Kidney (tissue), 13 donors: ENCODE measurements at regions not wholly inside any gene's neighbourhood (a gene's known extent, or its start where the extent isn't known, plus 50 kb on each side); places are given as distances from the start of the nearest gene placed in this dataset.

Experiments used
- DNase-seq, 5 donors: peaks; one replicate each; pipeline ENCODE4 v3.0.0-alpha.2; 2013 to 2020
- FAIRE-seq: peaks from 2 replicates; lab custom pipeline; 2012; peaks lifted over from hg19 to GRCh38; lab: Jason Lieb, UNC
- H3K27ac ChIP-seq, 2 donors: one replicate each; pipeline ENCODE4 v1.7.0; 2013; ENCODE audit warnings: low read depth in 2 of 2, low read length in 2 of 2, inconsistent platforms in 1 of 2
- H3K27me3 ChIP-seq: one replicate; pipeline ENCODE4 v1.7.1; 2013; ENCODE audit warnings: low read length, inconsistent platforms; ENCODE audit not compliant: control insufficient read depth, insufficient read depth
- H3K36me3 ChIP-seq, 3 donors: one replicate each; pipeline versions ENCODE4 v1.7.0 to v1.7.1; 2013; ENCODE audit warnings: low read length in 3 of 3, control low read depth in 1 of 3, inconsistent platforms in 1 of 3; ENCODE audit not compliant: insufficient read depth in 3 of 3, control insufficient read depth in 2 of 3
- H3K4me1 ChIP-seq, 3 donors: one replicate each; pipeline versions ENCODE4 v1.7.0 to v1.7.1; 2013; ENCODE audit warnings: low read length in 3 of 3, inconsistent platforms in 1 of 3, low read depth in 1 of 3; ENCODE audit not compliant: control insufficient read depth in 2 of 3, insufficient read depth in 2 of 3
- H3K4me3 ChIP-seq, 3 donors: one replicate each; pipeline versions ENCODE4 v1.7.0 to v1.8.1; 2013; ENCODE audit warnings: low read length in 3 of 3, control low read depth in 1 of 3, inconsistent platforms in 1 of 3
- H3K9ac ChIP-seq, 3 donors: one replicate each; pipeline versions ENCODE4 v1.7.0 to v1.7.1; 2013; ENCODE audit warnings: low read length in 3 of 3, control low read depth in 1 of 3, inconsistent platforms in 1 of 3
- H3K9me3 ChIP-seq, 3 donors: one replicate each; pipeline versions ENCODE4 v1.7.0 to v1.7.1; 2013; ENCODE audit warnings: low read length in 3 of 3, control low read depth in 1 of 3, inconsistent platforms in 1 of 3; ENCODE audit not compliant: control insufficient read depth in 2 of 3, insufficient read depth in 1 of 3
- intact Hi-C: fragments of 100-400 bp; cut with DNase I; formaldehyde crosslinking; loops from one replicate; pipeline ENCODE4 v1.11.1; 2022
- TF ChIP-seq, protein P1 (sequence below): IDR thresholded peaks from 3 replicates; pipeline ENCODE4 v1.5.1; 2012; ENCODE audit warnings: mild to moderate bottlenecking, moderate library complexity, borderline replicate concordance; ENCODE audit not compliant: insufficient read depth; ENCODE audit errors: extremely low read depth
- donor health status: control.
- donor health status: control.
- donor health status: control.
- donor health status: control.
- donor health status: control.
- donor health status: DM: yes; HTN: yes; CAD: no.
- donor health status: Normal renal cell carcinoma (clear cell type).

DNA sequence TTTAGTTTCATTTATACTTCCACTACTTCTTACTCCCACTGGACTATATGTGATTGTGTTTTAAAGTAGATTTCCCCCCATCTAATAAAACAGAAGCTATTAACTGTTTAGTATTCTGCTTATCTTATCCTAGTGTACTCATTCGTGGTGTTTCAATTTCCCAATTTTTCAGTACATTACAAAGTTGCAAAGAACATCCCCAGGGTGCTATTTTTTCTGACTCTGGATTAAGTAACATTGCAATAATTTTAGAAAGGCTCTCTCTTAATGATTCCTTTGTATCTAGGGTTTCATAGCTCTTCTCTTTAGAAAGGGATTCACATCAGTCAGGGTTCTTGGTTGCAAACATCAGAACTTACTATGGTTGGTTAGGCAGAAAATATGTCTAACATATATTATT, 317.9 kb upstream of the DIPK2B start:
- Histone ChIP-seq H3K9me3 (no peaks in the 10 kb centered on the region), H3K4me3 (no peak overlapping the region), H3K36me3 (no peaks in the 10 kb centered on the region), H3K27ac (no peak overlapping the region), H3K4me1 (no peaks in the 10 kb centered on the region), H3K27me3 (no peaks in the 10 kb centered on the region), H3K9ac (no peak overlapping the region)
- intact Hi-C loops, result no loop called here
- FAIRE-seq (no peak), DNase-seq (no peak)
- TF ChIP-seq, protein P1, sequence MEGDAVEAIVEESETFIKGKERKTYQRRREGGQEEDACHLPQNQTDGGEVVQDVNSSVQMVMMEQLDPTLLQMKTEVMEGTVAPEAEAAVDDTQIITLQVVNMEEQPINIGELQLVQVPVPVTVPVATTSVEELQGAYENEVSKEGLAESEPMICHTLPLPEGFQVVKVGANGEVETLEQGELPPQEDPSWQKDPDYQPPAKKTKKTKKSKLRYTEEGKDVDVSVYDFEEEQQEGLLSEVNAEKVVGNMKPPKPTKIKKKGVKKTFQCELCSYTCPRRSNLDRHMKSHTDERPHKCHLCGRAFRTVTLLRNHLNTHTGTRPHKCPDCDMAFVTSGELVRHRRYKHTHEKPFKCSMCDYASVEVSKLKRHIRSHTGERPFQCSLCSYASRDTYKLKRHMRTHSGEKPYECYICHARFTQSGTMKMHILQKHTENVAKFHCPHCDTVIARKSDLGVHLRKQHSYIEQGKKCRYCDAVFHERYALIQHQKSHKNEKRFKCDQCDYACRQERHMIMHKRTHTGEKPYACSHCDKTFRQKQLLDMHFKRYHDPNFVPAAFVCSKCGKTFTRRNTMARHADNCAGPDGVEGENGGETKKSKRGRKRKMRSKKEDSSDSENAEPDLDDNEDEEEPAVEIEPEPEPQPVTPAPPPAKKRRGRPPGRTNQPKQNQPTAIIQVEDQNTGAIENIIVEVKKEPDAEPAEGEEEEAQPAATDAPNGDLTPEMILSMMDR, result no peak

- TF ChIP-seq, protein P1, result no peak
- no peaks in the 10 kb centered on the region for H3K27me3 ChIP-seq
- intact Hi-C loops, result no loop called here
- H3K4me3 ChIP-seq, result no peak overlapping the region
- no peaks in the 10 kb centered on the region for H3K4me1 ChIP-seq
- no peaks in the 10 kb centered on the region for H3K36me3 ChIP-seq
- no peak overlapping the region for H3K27ac ChIP-seq
- no peaks in the 10 kb centered on the region for H3K9me3 ChIP-seq
- DNase-seq, result peak in 2 of 5 donors; percentile 22 to 33
- H3K9ac ChIP-seq, result no peak overlapping the region
- no peak for FAIRE-seq
Observed at GRCh38 chrX:45517090-45517973, 316.7 kb upstream of the DIPK2B start.

DNA sequence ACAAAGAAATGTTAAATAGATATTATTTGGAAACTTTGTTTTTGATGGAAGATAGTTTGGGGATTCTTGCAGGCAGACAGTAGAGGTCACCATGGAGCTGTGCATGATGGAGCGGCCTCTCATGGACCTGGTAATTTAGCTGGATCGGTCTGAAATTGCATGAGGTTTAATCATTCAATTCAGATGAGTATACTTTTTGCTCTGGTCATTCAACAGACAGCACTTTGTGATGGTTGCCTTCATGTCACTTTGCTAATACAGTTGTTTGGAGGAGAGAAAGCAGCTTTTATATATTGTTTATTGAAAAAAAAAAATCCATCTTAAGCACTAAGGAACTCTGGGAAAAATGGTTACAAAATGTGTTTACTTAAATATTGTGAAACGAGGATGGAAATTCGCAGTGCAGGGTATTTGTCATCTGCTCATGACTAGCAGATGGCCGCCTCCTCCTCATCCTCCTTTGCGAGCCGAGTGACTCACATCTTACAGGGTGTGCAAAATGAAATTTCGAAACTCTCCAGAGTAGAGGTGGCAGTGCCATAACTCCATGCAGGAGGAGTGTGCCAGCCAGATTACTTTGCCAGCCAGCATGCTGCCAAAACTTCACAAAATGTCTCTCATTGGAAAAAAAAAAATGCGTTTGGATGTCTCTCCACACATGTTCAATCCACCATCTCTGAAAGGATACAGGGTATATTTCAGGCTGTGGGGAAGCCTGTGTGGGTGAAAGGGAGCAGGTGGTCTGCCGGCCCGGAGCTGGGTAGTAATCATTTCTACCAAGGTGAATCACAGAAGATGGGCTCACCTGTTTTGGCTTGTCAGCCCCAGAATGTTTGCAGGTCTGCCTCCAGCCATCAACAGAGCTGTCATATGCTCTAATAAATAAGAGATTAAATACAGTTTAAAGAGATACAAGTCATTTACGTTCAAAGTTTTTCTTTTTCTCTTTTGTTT, 314.9 kb upstream of the DIPK2B start:
- Histone ChIP-seq H3K27ac (no peak overlapping the region), H3K4me1 (no peaks in the 10 kb centered on the region), H3K4me3 (no peak overlapping the region), H3K36me3 (no peaks in the 10 kb centered on the region), H3K9ac (no peak overlapping the region), H3K27me3 (no peaks in the 10 kb centered on the region), H3K9me3 (no peaks in the 10 kb centered on the region)
- DNase-seq, result peak in 3 of 5 donors; percentile 29 to 70 (median 52)
- intact Hi-C loops, result no loop called here
- TF ChIP-seq, protein P1, result peak; percentile 43
- FAIRE-seq, result peak; percentile 82
